B cell (primary cell): ENCODE measurements at regions not wholly inside any gene's neighbourhood (a gene's known extent, or its start where the extent isn't known, plus 50 kb on each side); places are given as distances from the start of the nearest gene placed in this dataset.

ENCODE experiments used
- ATAC-seq: fragments of 200-7000 bp; cut with Tn5 transposase; one replicate; pipeline ENCODE4 v1.10.0; 2021; ENCODE audit warnings: low read depth, mild to moderate bottlenecking, moderate number of reproducible peaks, moderate library complexity
- CTCF ChIA-PET: fragments of 350-600 bp; sonication (Branson Sonifier 250); formaldehyde crosslinking; loops from one replicate; lab custom pipeline; 2021; ENCODE audit warnings: antibody characterized with exemption, inconsistent platforms; lab: Charles Lee
- POLR2A ChIA-PET: fragments of 350-600 bp; sonication (Branson Sonifier 250); formaldehyde crosslinking; loops from one replicate; lab custom pipeline; 2021; ENCODE audit warnings: antibody characterized with exemption; lab: Charles Lee
- DNase-seq: peaks from one replicate; pipeline ENCODE4 v3.0.0; 2013
- H2AFZ ChIP-seq: 2 replicates; pipeline ENCODE4 v1.6.1; 2012; ENCODE audit warnings: mild to moderate bottlenecking, low read depth, low read length; ENCODE audit not compliant: insufficient read depth, poor library complexity, severe bottlenecking
- H3K27ac ChIP-seq, 2 donors: 1 replicate in 1 of 2; 2 replicates in 1 of 2; pipeline ENCODE4 v1.5.1; 2012 to 2013; ENCODE audit warnings: low read length in 2 of 2, mild to moderate bottlenecking in 2 of 2, moderate library complexity in 1 of 2
- H3K27me3 ChIP-seq, 4 experiments: fragments of 200-600 bp in 1 of 4; sonication (generic) in 1 of 4; replicated peaks in 1 of 4; 1 replicate in 2 of 4; 2 replicates in 2 of 4; pipeline versions ENCODE4 v1.6.1 to v1.7.0; 2013 to 2016; ENCODE audit warnings: low read length in 3 of 4, mild to moderate bottlenecking in 2 of 4, mixed read lengths in 1 of 4, moderate library complexity in 1 of 4; ENCODE audit not compliant: insufficient read depth in 4 of 4, control insufficient read depth in 3 of 4; ENCODE audit errors: control extremely low read depth in 1 of 4
- H3K36me3 ChIP-seq, 2 experiments: replicated peaks in 1 of 2; 1 replicate in 1 of 2; 2 replicates in 1 of 2; pipeline versions ENCODE4 v1.6.1 to v1.7.1; 2013; ENCODE audit warnings: low read length in 1 of 2; ENCODE audit not compliant: insufficient read depth in 2 of 2, control insufficient read depth in 1 of 2; ENCODE audit errors: control extremely low read depth in 1 of 2, extremely low read depth in 1 of 2
- H3K4me1 ChIP-seq, 2 donors: fragments of 200-600 bp in 1 of 2; sonication (generic) in 1 of 2; 1 replicate in 1 of 2; 2 replicates in 1 of 2; pipeline versions ENCODE4 v1.5.1 to v1.6.1; 2013 to 2017; ENCODE audit warnings: low read length in 2 of 2; ENCODE audit not compliant: control insufficient read depth in 2 of 2, insufficient read depth in 2 of 2
- H3K4me2 ChIP-seq: replicated peaks from 2 replicates; pipeline ENCODE3; 2012; ENCODE audit warnings: mild to moderate bottlenecking, low read depth, low read length; ENCODE audit not compliant: poor library complexity, severe bottlenecking
- H3K4me3 ChIP-seq, 5 experiments: fragments of 200-600 bp in 1 of 5; sonication (generic) in 1 of 5; 1 replicate in 3 of 5; 2 replicates in 2 of 5; pipeline versions ENCODE4 v1.5.1 to v1.7.0; 2011 to 2016; ENCODE audit warnings: low read length in 4 of 5, mild to moderate bottlenecking in 4 of 5, low read depth in 2 of 5, control low read depth in 1 of 5, moderate library complexity in 1 of 5; ENCODE audit not compliant: insufficient read depth in 1 of 5; ENCODE audit errors: control extremely low read depth in 1 of 5, extremely low read depth in 1 of 5
- H3K79me2 ChIP-seq: fragments of 200-600 bp; sonication (generic); one replicate; pipeline ENCODE4 v1.6.0; 2016; ENCODE audit warnings: low read length; ENCODE audit not compliant: control insufficient read depth, insufficient read depth
- H3K9ac ChIP-seq: fragments of 200-600 bp; sonication (generic); 2 replicates; pipeline ENCODE4 v1.6.1; 2017; ENCODE audit warnings: mild to moderate bottlenecking, low read length, moderate library complexity
- H3K9me3 ChIP-seq, 3 donors: one replicate each; pipeline versions ENCODE4 v1.6.1 to v1.7.1; 2013; ENCODE audit warnings: low read length in 2 of 3; ENCODE audit not compliant: control insufficient read depth in 2 of 3, insufficient read depth in 1 of 3; ENCODE audit errors: control extremely low read depth in 1 of 3
- H4K20me1 ChIP-seq: 2 replicates; pipeline ENCODE4 v1.6.0; 2012; ENCODE audit warnings: mild to moderate bottlenecking, low read length; ENCODE audit not compliant: insufficient read depth, control insufficient read depth, poor library complexity, severe bottlenecking
- H3K27ac Mint-ChIP-seq: one replicate; pipeline ENCODE4 v1.8.0; 2021; ENCODE audit warnings: mixed read lengths
- H3K27me3 Mint-ChIP-seq: one replicate; pipeline ENCODE4 v1.8.0; 2021; ENCODE audit warnings: mixed read lengths
- H3K4me1 Mint-ChIP-seq: one replicate; pipeline ENCODE4 v1.8.0; 2021; ENCODE audit warnings: mixed read lengths
- H3K4me3 Mint-ChIP-seq: one replicate; pipeline ENCODE4 v1.8.0; 2021; ENCODE audit warnings: mixed read lengths
- H3K9me3 Mint-ChIP-seq: one replicate; pipeline ENCODE4 v1.8.0; 2022; ENCODE audit warnings: mixed read lengths; ENCODE audit not compliant: insufficient read depth
- EZH2 ChIP-seq: IDR thresholded peaks from 2 replicates; pipeline ENCODE4 v1.6.1; 2012; ENCODE audit warnings: borderline replicate concordance, low read depth, mild to moderate bottlenecking, moderate library complexity, low read length; ENCODE audit not compliant: insufficient read depth, poor library complexity, severe bottlenecking
- WGBS: methylation state at CpG from one replicate; pipeline ENCODE4 v1.1.5; 2013; ENCODE audit warnings: missing lambda C conversion rate; ENCODE audit not compliant: insufficient coverage; 5-methylcytosine and 5-hydroxymethylcytosine counted together
- intact Hi-C: fragments of 100-400 bp; cut with micrococcal nuclease; formaldehyde crosslinking; loops from one replicate; pipeline ENCODE4 v1.10.0; 2022
- TF ChIP-seq, protein P1 (sequence below): fragments of 200-600 bp; IDR thresholded peaks from one replicate; pipeline ENCODE4 v1.8.0; 2022; ENCODE audit warnings: antibody characterized with exemption, mild to moderate bottlenecking

GRCh38 chr9:31114346-31114745 is 1270.1 kb upstream of the ACO1 start:
- intact Hi-C loops = no loop called here
- TF ChIP-seq EZH2 = no peak
- TF ChIP-seq, protein P1, sequence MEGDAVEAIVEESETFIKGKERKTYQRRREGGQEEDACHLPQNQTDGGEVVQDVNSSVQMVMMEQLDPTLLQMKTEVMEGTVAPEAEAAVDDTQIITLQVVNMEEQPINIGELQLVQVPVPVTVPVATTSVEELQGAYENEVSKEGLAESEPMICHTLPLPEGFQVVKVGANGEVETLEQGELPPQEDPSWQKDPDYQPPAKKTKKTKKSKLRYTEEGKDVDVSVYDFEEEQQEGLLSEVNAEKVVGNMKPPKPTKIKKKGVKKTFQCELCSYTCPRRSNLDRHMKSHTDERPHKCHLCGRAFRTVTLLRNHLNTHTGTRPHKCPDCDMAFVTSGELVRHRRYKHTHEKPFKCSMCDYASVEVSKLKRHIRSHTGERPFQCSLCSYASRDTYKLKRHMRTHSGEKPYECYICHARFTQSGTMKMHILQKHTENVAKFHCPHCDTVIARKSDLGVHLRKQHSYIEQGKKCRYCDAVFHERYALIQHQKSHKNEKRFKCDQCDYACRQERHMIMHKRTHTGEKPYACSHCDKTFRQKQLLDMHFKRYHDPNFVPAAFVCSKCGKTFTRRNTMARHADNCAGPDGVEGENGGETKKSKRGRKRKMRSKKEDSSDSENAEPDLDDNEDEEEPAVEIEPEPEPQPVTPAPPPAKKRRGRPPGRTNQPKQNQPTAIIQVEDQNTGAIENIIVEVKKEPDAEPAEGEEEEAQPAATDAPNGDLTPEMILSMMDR = no peak
- Histone ChIP-seq H3K9me3 (no peaks in the 10 kb centered on the region), H3K36me3 (no peaks in the 10 kb centered on the region), H3K27ac (no peak overlapping the region), H4K20me1 (no peaks in the 10 kb centered on the region), H3K79me2 (no peaks in the 10 kb centered on the region), H3K4me3 (no peak overlapping the region), H3K4me2 (no peak overlapping the region), H3K27me3 (no peaks in the 10 kb centered on the region), H3K9ac (no peak overlapping the region), H3K4me1 (no peaks in the 10 kb centered on the region), H2AFZ (no peak overlapping the region)
- no peaks in the 10 kb centered on the region for H3K9me3 Mint-ChIP-seq
- H3K4me3 Mint-ChIP-seq = no peak overlapping the region
- DNase-seq = no peak
- no peak for ATAC-seq
- H3K27me3 Mint-ChIP-seq = no peaks in the 10 kb centered on the region
- no peaks in the 10 kb centered on the region for H3K4me1 Mint-ChIP-seq
- no peak overlapping the region for H3K27ac Mint-ChIP-seq
- ChIA-PET POLR2A (no interaction called here), CTCF (no interaction called here)
- 100% methylated on average over 1 of the region's 1 CpG for WGBS

GRCh38 chr9:31119890-31120454 is 1264.5 kb upstream of the ACO1 start:
- H2AFZ ChIP-seq = no peak overlapping the region
- H3K27me3 ChIP-seq = no peaks in the 10 kb centered on the region
- H3K4me2 ChIP-seq = no peak overlapping the region
- no peaks in the 10 kb centered on the region for H4K20me1 ChIP-seq
- DNase-seq (peak; percentile 52), ATAC-seq (peak; percentile 33)
- no peaks in the 10 kb centered on the region for H3K4me1 ChIP-seq
- intact Hi-C loops = loop anchor here (2.0 kb wide), 1 partner anchor 681 kb away; no protein-coding TSS in a partner anchor
- no peaks in the 10 kb centered on the region for H3K36me3 ChIP-seq
- no peak overlapping the region for H3K4me3 ChIP-seq
- ChIA-PET POLR2A (no interaction called here), CTCF (interaction anchor here (1.1 to 2.2 kb wide), 3 partner anchors 680 to 1231 kb away, joined by 3 to 7 read pairs (median 6); no protein-coding TSS in a partner anchor)
- no peak overlapping the region for H3K27ac ChIP-seq
- H3K79me2 ChIP-seq = no peaks in the 10 kb centered on the region
- TF ChIP-seq EZH2 = no peak
- TF ChIP-seq, protein P1 = peak; percentile 60
- no peak overlapping the region for H3K9ac ChIP-seq
- no peaks in the 10 kb centered on the region for H3K9me3 ChIP-seq
- no peaks in the 10 kb centered on the region for H3K27me3 Mint-ChIP-seq
- no peaks in the 10 kb centered on the region for H3K4me1 Mint-ChIP-seq
- H3K4me3 Mint-ChIP-seq = no peak overlapping the region
- no peaks in the 10 kb centered on the region for H3K9me3 Mint-ChIP-seq
- 48% methylated on average over 4 of the region's 5 CpGs for WGBS
- no peak overlapping the region for H3K27ac Mint-ChIP-seq
